ENCODE measurements at regions not wholly inside any gene's neighbourhood (a gene's known extent, or its start where the extent isn't known, plus 50 kb on each side); places are given as distances from the start of the nearest gene placed in this dataset.

DNA sequence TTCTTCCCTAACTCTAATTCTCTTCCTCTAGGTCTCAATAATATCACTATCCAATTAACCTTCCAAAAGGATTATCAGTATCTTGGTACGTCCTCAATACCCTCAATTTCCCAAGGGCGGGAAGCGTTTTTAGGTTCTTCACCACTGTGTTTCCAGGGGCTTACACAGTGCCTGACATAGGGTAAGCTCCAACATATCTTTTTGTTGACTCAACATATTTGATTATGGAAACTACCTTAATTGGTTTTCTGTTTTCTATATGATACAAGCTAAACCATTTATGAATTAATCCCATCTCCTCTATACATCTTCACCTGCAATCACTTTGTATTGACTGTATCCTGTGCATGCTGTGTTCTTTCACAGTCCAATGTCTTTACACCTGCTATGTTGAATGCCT lies 987.3 kb downstream of the GRID1 start:
- intact Hi-C loops (cut with micrococcal nuclease; ENCODE audit: unreplicated experiment) = no loop called here
- Histone ChIP-seq H3K4me3 (ENCODE audit: low read depth, low read length, poor library complexity, severe bottlenecking) (no peak overlapping the region), H3K36me3 (ENCODE audit: insufficient read depth, low read length, poor library complexity, severe bottlenecking) (no peaks in the 10 kb centered on the region), H3K27me3 (replicated peaks; ENCODE audit: insufficient read depth, low read depth, low read length, poor library complexity) (no peaks in the 10 kb centered on the region), H3K4me1 (ENCODE audit: insufficient read depth, low read length, poor library complexity, severe bottlenecking) (no peaks in the 10 kb centered on the region), H3K9me3 (ENCODE audit: low read depth, low read length, poor library complexity, severe bottlenecking) (no peaks in the 10 kb centered on the region), H3K27ac (ENCODE audit: low read depth, low read length, poor library complexity, severe bottlenecking) (no peak overlapping the region)
- TF ChIP-seq EZH2 (IDR thresholded peaks at IDR 0.05; ENCODE audit: borderline replicate concordance, low read depth, low read length, poor library complexity, severe bottlenecking) = no peak
- TF ChIP-seq, protein P1, sequence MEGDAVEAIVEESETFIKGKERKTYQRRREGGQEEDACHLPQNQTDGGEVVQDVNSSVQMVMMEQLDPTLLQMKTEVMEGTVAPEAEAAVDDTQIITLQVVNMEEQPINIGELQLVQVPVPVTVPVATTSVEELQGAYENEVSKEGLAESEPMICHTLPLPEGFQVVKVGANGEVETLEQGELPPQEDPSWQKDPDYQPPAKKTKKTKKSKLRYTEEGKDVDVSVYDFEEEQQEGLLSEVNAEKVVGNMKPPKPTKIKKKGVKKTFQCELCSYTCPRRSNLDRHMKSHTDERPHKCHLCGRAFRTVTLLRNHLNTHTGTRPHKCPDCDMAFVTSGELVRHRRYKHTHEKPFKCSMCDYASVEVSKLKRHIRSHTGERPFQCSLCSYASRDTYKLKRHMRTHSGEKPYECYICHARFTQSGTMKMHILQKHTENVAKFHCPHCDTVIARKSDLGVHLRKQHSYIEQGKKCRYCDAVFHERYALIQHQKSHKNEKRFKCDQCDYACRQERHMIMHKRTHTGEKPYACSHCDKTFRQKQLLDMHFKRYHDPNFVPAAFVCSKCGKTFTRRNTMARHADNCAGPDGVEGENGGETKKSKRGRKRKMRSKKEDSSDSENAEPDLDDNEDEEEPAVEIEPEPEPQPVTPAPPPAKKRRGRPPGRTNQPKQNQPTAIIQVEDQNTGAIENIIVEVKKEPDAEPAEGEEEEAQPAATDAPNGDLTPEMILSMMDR (conservative IDR thresholded peaks at IDR 0.05; ENCODE audit: low read depth, low read length) = no peak
- POLR2A ChIA-PET (ENCODE audit: low non-redundant PET) = no interaction called here
- no TSS peak for BruUV-seq (replicated peaks)
- CTCF ChIA-PET = no interaction called here
- DNase-seq (ENCODE audit: low spot score) = no peak

DNA sequence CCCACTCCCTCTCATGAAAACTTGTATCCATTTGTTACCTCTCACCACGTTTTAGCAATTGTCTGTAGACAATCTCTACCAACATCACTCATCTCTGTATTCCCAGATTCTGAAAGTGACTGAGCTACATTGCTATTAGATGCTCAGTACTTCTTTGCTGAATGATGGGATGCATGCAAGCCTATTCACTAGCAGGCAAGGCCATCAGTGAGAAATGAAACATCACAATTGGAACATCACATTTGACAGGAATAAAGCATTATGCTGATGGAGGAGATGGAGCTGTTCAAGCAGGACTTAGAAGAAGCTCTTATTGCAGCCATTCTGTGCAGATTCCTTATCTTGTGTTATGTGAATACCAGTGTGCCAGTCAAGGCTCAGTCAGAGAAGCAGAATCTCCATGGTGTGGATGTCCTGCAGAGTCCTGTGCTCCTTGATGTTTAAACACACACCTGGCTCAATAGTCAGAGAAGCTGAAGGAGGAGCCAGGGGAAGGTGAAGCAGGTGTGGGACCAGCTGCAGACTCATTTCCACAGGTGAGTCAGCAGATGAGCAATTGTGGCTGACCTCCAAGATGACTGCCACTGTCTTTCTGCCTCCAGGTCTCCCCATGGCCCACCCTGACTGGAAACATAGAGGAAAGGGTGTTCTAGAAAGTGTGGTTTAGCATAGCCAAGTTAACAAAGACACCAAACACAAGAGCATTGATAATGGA lies 965.5 kb downstream of the GRID1 start:
- intact Hi-C loops (cut with micrococcal nuclease; ENCODE audit: unreplicated experiment) = no loop called here
- no TSS peak for BruUV-seq (replicated peaks)
- no peak overlapping the region for H3K27ac ChIP-seq (ENCODE audit: low read depth, low read length, poor library complexity, severe bottlenecking)
- H3K4me1 ChIP-seq (ENCODE audit: insufficient read depth, low read length, poor library complexity, severe bottlenecking) = no peaks in the 10 kb centered on the region
- TF ChIP-seq EZH2 (IDR thresholded peaks at IDR 0.05; ENCODE audit: borderline replicate concordance, low read depth, low read length, poor library complexity, severe bottlenecking) = no peak
- H3K4me3 ChIP-seq (ENCODE audit: low read depth, low read length, poor library complexity, severe bottlenecking) = no peak overlapping the region
- POLR2A ChIA-PET (ENCODE audit: low non-redundant PET) = no interaction called here
- H3K27me3 ChIP-seq (replicated peaks; ENCODE audit: insufficient read depth, low read depth, low read length, poor library complexity) = no peaks in the 10 kb centered on the region
- H3K9me3 ChIP-seq (ENCODE audit: low read depth, low read length, poor library complexity, severe bottlenecking) = no peaks in the 10 kb centered on the region
- no peak for DNase-seq (ENCODE audit: low spot score)
- no peaks in the 10 kb centered on the region for H3K36me3 ChIP-seq (ENCODE audit: insufficient read depth, low read length, poor library complexity, severe bottlenecking)
- CTCF ChIA-PET = no interaction called here

DNA sequence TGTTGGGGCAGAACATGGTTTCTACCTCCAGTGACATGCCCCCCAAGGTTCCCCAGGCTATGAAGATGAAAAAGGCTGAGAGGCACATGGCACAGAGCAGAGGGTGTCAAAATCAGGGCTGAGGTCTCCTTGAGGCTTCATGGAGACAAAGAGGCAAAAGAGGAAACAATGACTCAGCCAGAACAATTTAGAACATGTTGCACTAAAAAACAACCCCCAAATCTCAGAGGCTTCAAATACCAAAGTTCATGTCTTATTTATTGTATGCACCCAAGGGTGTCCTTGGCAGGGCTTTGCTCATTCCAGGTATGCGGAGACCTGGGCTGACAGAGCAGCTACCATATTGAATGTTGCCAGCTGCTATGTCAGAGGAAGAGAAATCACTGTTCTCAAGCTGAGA lies 964.1 kb downstream of the GRID1 start:
- BruUV-seq (replicated peaks) = no TSS peak
- no peak for TF ChIP-seq EZH2 (IDR thresholded peaks at IDR 0.05; ENCODE audit: borderline replicate concordance, low read depth, low read length, poor library complexity, severe bottlenecking)
- TF ChIP-seq, protein P1 (conservative IDR thresholded peaks at IDR 0.05; ENCODE audit: low read depth, low read length) = no peak
- Histone ChIP-seq H3K9me3 (ENCODE audit: low read depth, low read length, poor library complexity, severe bottlenecking) (no peaks in the 10 kb centered on the region), H3K4me1 (ENCODE audit: insufficient read depth, low read length, poor library complexity, severe bottlenecking) (no peaks in the 10 kb centered on the region), H3K4me3 (ENCODE audit: low read depth, low read length, poor library complexity, severe bottlenecking) (no peak overlapping the region), H3K27me3 (replicated peaks; ENCODE audit: insufficient read depth, low read depth, low read length, poor library complexity) (no peaks in the 10 kb centered on the region), H3K36me3 (ENCODE audit: insufficient read depth, low read length, poor library complexity, severe bottlenecking) (no peaks in the 10 kb centered on the region), H3K27ac (ENCODE audit: low read depth, low read length, poor library complexity, severe bottlenecking) (no peak overlapping the region)
- ChIA-PET CTCF (no interaction called here), POLR2A (ENCODE audit: low non-redundant PET) (no interaction called here)
- DNase-seq (ENCODE audit: low spot score) = no peak
- intact Hi-C loops (cut with micrococcal nuclease; ENCODE audit: unreplicated experiment) = no loop called here

DNA sequence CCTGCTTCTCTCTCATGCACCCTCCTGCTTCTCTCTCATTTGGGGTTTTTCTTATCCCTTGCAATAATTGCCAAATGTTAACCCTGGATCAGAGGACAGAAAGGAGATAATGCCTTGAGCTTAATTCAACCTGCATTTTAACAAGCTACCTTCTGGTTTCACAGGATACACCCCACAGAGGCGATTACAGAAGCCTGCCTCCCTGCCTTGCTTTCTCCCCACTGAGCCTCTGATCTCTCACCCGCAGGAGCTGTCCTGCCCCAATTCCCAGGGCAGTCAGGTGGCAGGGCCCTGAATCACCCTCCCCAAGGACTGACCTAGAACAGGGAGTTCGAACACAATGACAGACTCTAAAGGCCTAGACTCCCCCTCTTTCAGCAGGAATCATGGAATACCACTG lies 959.5 kb downstream of the GRID1 start:
- Histone ChIP-seq H3K4me1 (ENCODE audit: insufficient read depth, low read length, poor library complexity, severe bottlenecking) (no peaks in the 10 kb centered on the region), H3K9me3 (ENCODE audit: low read depth, low read length, poor library complexity, severe bottlenecking) (peaks cover 4% of the 10 kb centered on the region), H3K27me3 (replicated peaks; ENCODE audit: insufficient read depth, low read depth, low read length, poor library complexity) (no peaks in the 10 kb centered on the region), H3K36me3 (ENCODE audit: insufficient read depth, low read length, poor library complexity, severe bottlenecking) (no peaks in the 10 kb centered on the region), H3K27ac (ENCODE audit: low read depth, low read length, poor library complexity, severe bottlenecking) (no peak overlapping the region), H3K4me3 (ENCODE audit: low read depth, low read length, poor library complexity, severe bottlenecking) (no peak overlapping the region)
- BruUV-seq (replicated peaks) = no TSS peak
- intact Hi-C loops (cut with micrococcal nuclease; ENCODE audit: unreplicated experiment) = no loop called here
- no peak for TF ChIP-seq EZH2 (IDR thresholded peaks at IDR 0.05; ENCODE audit: borderline replicate concordance, low read depth, low read length, poor library complexity, severe bottlenecking)
- TF ChIP-seq, protein P1 (conservative IDR thresholded peaks at IDR 0.05; ENCODE audit: low read depth, low read length) = no peak
- CTCF ChIA-PET = no interaction called here
- no peak for DNase-seq (ENCODE audit: low spot score)
- POLR2A ChIA-PET (ENCODE audit: low non-redundant PET) = no interaction called here
